Karpas-422 (cell line): ENCODE measurements at regions not wholly inside any gene's neighbourhood (a gene's known extent, or its start where the extent isn't known, plus 50 kb on each side); places are given as distances from the start of the nearest gene placed in this dataset.

Source experiments
- DNase-seq: peaks from one replicate; pipeline ENCODE4 v3.0.0-alpha.2; 2015
- H2AFZ ChIP-seq: fragments of 200-600 bp; sonication (generic); 2 replicates; pipeline ENCODE4 v1.6.1; 2014; ENCODE audit warnings: antibody characterized with exemption, low read length, mixed read lengths
- H3K27ac ChIP-seq: fragments of 200-600 bp; sonication (generic); 2 replicates; pipeline ENCODE4 v1.5.1; 2014; ENCODE audit warnings: mild to moderate bottlenecking, low read length, moderate library complexity
- H3K27me3 ChIP-seq: fragments of 200-600 bp; sonication (generic); 2 replicates; pipeline ENCODE4 v1.6.1; 2014; ENCODE audit warnings: low read length, mixed read lengths
- H3K36me3 ChIP-seq: fragments of 200-600 bp; sonication (generic); 2 replicates; pipeline ENCODE4 v1.6.1; 2014; ENCODE audit warnings: low read length, mixed read lengths; ENCODE audit not compliant: insufficient read depth
- H3K4me1 ChIP-seq: fragments of 200-600 bp; sonication (generic); 2 replicates; pipeline ENCODE4 v1.6.1; 2014; ENCODE audit warnings: mild to moderate bottlenecking, low read length, mixed read lengths
- H3K4me2 ChIP-seq: fragments of 200-600 bp; sonication (generic); 2 replicates; pipeline ENCODE4 v1.6.1; 2014; ENCODE audit warnings: low read length, low read depth, mild to moderate bottlenecking; ENCODE audit not compliant: poor library complexity, severe bottlenecking
- H3K4me3 ChIP-seq: fragments of 200-600 bp; sonication (generic); 2 replicates; pipeline ENCODE4 v1.5.1; 2014; ENCODE audit warnings: mild to moderate bottlenecking, antibody characterized with exemption, low read length, mixed read lengths
- H3K79me2 ChIP-seq: fragments of 200-600 bp; sonication (generic); 2 replicates; pipeline ENCODE4 v1.6.1; 2014; ENCODE audit warnings: mild to moderate bottlenecking, low read length, mixed read lengths
- H3K9ac ChIP-seq: fragments of 200-600 bp; sonication (generic); 2 replicates; pipeline ENCODE4 v1.6.0; 2014; ENCODE audit warnings: low read length
- H3K9me2 ChIP-seq: fragments of 200-600 bp; sonication (generic), shearing (Covaris generic); replicated peaks from 2 replicates; pipeline ENCODE4 v1.6.0; 2014; ENCODE audit warnings: mild to moderate bottlenecking, low read length, moderate library complexity; ENCODE audit not compliant: insufficient read depth
- H3K9me3 ChIP-seq: fragments of 300-700, 200-600 bp; sonication (generic); 2 replicates; pipeline ENCODE4 v1.6.1; 2014; ENCODE audit warnings: low read length, mixed read lengths
- H4K20me1 ChIP-seq: fragments of 200-600 bp; sonication (generic); 2 replicates; pipeline ENCODE4 v1.6.1; 2014; ENCODE audit warnings: mild to moderate bottlenecking, antibody characterized with exemption, low read length, low read depth; ENCODE audit not compliant: insufficient read depth

DNA sequence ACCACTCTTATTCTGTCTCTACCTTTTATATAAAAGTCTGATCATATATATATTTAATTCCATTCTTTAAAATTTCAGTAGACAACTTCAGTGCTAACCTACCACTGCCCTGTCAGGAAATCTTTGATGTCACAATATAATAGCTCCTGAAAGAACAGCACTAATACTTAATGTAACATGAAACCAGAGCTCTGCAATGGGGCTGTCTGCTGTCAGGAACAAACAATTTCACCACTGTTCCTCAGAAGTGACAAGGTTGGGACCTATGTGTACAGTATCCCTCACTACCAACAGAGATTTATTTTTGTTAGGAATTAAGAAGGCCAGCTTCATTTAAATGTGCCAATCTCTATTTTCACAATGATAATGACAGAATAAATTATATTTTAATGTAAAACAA, 165.5 kb upstream of the C11orf58 start:
- no peaks in the 10 kb centered on the region for H3K36me3 ChIP-seq
- H3K27me3 ChIP-seq: no peaks in the 10 kb centered on the region
- no peak overlapping the region for H3K27ac ChIP-seq
- no peak overlapping the region for H3K9ac ChIP-seq
- no peaks in the 10 kb centered on the region for H3K9me2 ChIP-seq
- H3K4me1 ChIP-seq: no peaks in the 10 kb centered on the region
- H3K79me2 ChIP-seq: no peaks in the 10 kb centered on the region
- H3K4me3 ChIP-seq: no peak overlapping the region
- H2AFZ ChIP-seq: no peak overlapping the region
- no peak overlapping the region for H3K4me2 ChIP-seq
- H3K9me3 ChIP-seq: no peaks in the 10 kb centered on the region
- no peak for DNase-seq
- no peaks in the 10 kb centered on the region for H4K20me1 ChIP-seq

DNA sequence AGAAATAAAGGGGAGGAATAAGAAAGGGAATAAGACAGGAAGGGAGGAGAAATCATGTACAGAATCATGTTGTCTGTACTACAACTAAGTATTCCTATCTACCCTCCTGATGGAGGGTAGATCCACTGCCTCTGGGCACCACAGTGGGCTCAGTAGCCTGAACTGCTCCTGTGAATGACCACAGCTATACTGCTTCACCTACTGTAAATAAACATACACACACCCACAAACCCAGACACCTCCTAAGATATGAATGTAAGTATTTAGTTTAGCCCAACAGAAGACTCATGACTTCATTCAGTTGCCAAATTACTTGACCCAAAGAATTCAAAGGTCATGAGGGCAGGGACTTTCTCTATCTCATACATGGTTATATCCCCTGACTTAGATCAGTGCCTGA, 177.3 kb upstream of the C11orf58 start:
- no peak overlapping the region for H3K4me2 ChIP-seq
- H3K4me1 ChIP-seq: no peaks in the 10 kb centered on the region
- H3K27ac ChIP-seq: no peak overlapping the region
- H3K36me3 ChIP-seq: no peaks in the 10 kb centered on the region
- DNase-seq: no peak
- H3K9me3 ChIP-seq: no peaks in the 10 kb centered on the region
- H3K79me2 ChIP-seq: no peaks in the 10 kb centered on the region
- H4K20me1 ChIP-seq: no peaks in the 10 kb centered on the region
- H3K4me3 ChIP-seq: no peak overlapping the region
- H3K9ac ChIP-seq: no peak overlapping the region
- no peak overlapping the region for H2AFZ ChIP-seq
- no peaks in the 10 kb centered on the region for H3K27me3 ChIP-seq
- no peaks in the 10 kb centered on the region for H3K9me2 ChIP-seq

- H3K4me2 ChIP-seq: no peak overlapping the region
- H2AFZ ChIP-seq: no peak overlapping the region
- H3K4me3 ChIP-seq: no peak overlapping the region
- no peaks in the 10 kb centered on the region for H3K27me3 ChIP-seq
- no peaks in the 10 kb centered on the region for H4K20me1 ChIP-seq
- H3K9ac ChIP-seq: no peak overlapping the region
- no peaks in the 10 kb centered on the region for H3K4me1 ChIP-seq
- no peaks in the 10 kb centered on the region for H3K36me3 ChIP-seq
- H3K27ac ChIP-seq: no peak overlapping the region
- H3K9me2 ChIP-seq: no peaks in the 10 kb centered on the region
- DNase-seq: no peak
- H3K9me3 ChIP-seq: no peaks in the 10 kb centered on the region
- no peaks in the 10 kb centered on the region for H3K79me2 ChIP-seq
These were observed 180.0 kb upstream of the C11orf58 start for GRCh38 chr11:16558494-16558893.

DNA sequence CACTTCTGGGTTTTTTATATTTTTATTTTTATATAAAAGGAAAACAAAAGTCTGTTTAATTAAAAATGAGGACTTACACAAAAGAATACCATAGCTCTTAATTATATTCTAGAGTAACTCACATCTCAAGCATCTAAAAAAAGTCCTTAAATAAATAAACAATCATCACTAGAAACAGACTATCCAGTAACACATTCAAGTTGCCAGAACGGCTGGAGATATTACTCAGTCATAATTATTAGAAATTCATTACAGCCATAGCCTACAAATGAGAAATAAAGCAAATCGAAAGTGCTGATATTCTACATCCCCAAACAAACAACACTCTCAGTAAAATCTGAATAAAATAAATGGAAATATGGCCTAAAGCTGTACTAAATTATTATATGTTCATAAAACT, 182.5 kb upstream of the C11orf58 start:
- Histone ChIP-seq H3K4me1 (no peaks in the 10 kb centered on the region), H3K79me2 (no peaks in the 10 kb centered on the region), H3K9me2 (no peaks in the 10 kb centered on the region), H2AFZ (no peak overlapping the region), H3K9ac (no peak overlapping the region), H3K4me3 (no peak overlapping the region), H3K27me3 (no peaks in the 10 kb centered on the region), H3K4me2 (no peak overlapping the region), H3K27ac (no peak overlapping the region), H3K9me3 (no peaks in the 10 kb centered on the region), H4K20me1 (no peaks in the 10 kb centered on the region), H3K36me3 (no peaks in the 10 kb centered on the region)
- DNase-seq: no peak

DNA sequence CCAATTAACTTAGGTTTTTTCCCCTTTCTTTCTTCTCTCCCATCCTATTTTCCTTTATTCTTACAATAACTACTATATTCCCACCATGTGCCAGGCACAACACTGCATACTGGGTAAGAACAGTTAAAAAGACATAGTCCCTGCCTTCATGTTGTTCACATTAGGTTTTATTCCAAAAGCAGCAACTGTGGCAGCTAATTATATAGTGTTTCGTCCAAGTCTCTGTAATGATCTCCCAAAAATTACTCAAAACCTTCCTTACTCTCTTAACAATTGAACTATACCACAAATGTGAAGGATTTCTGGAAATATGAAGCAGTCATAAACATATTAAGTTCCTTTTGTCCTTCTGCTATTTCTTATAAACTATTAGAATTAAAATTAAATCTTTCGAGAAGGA, 184.1 kb upstream of the C11orf58 start:
- Histone ChIP-seq H3K9me2 (no peaks in the 10 kb centered on the region), H3K27ac (no peak overlapping the region), H3K27me3 (no peaks in the 10 kb centered on the region), H3K79me2 (no peaks in the 10 kb centered on the region), H3K4me1 (no peaks in the 10 kb centered on the region), H3K4me2 (no peak overlapping the region), H3K36me3 (no peaks in the 10 kb centered on the region), H3K4me3 (no peak overlapping the region), H4K20me1 (no peaks in the 10 kb centered on the region), H2AFZ (no peak overlapping the region), H3K9me3 (no peaks in the 10 kb centered on the region), H3K9ac (no peak overlapping the region)
- no peak for DNase-seq

GRCh38 chr11:16547879-16548278, 190.6 kb upstream of the C11orf58 start:
- Histone ChIP-seq H3K27ac (no peak overlapping the region), H3K4me3 (no peak overlapping the region), H4K20me1 (no peaks in the 10 kb centered on the region), H3K79me2 (no peaks in the 10 kb centered on the region), H2AFZ (no peak overlapping the region), H3K4me2 (no peak overlapping the region), H3K9ac (no peak overlapping the region), H3K27me3 (no peaks in the 10 kb centered on the region), H3K4me1 (no peaks in the 10 kb centered on the region), H3K9me2 (no peaks in the 10 kb centered on the region), H3K36me3 (no peaks in the 10 kb centered on the region), H3K9me3 (no peaks in the 10 kb centered on the region)
- DNase-seq: no peak

GRCh38 chr11:16543642-16544041, 187.3 kb upstream of the SOX6 start:
- no peaks in the 10 kb centered on the region for H3K36me3 ChIP-seq

DNA sequence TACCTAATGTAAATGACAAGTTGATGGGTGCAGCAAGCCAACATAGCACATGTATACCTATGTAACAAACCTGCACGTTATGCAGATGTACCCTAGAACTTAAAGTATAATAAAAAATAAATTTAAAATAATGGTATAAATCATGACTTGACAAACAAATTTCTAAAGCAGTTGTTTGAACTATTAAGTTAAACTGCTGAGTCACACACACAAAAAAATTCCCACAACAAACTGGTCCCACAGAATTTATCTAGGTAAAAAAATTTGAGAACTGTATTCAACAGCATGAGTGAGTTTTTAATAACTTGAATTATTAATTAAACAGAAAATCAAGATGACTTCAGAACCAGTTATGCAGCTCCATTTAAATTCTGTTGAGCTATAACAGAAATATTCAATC, 186.0 kb upstream of the SOX6 start:
- no peaks in the 10 kb centered on the region for H3K36me3 ChIP-seq
- H3K27ac ChIP-seq: no peak overlapping the region
- H4K20me1 ChIP-seq: no peaks in the 10 kb centered on the region
- H3K79me2 ChIP-seq: no peaks in the 10 kb centered on the region
- H2AFZ ChIP-seq: no peak overlapping the region
- no peak overlapping the region for H3K4me3 ChIP-seq
- no peaks in the 10 kb centered on the region for H3K9me3 ChIP-seq
- H3K27me3 ChIP-seq: no peaks in the 10 kb centered on the region
- no peaks in the 10 kb centered on the region for H3K9me2 ChIP-seq
- no peak for DNase-seq
- H3K9ac ChIP-seq: no peak overlapping the region
- H3K4me2 ChIP-seq: no peak overlapping the region
- no peaks in the 10 kb centered on the region for H3K4me1 ChIP-seq

More at GRCh38 chr11:16543642-16544041, 187.3 kb upstream of the SOX6 start:
- Histone ChIP-seq H3K9me3 (no peaks in the 10 kb centered on the region), H3K27ac (no peak overlapping the region), H3K4me2 (no peak overlapping the region), H3K4me3 (no peak overlapping the region), H2AFZ (no peak overlapping the region), H3K9me2 (no peaks in the 10 kb centered on the region), H3K4me1 (no peaks in the 10 kb centered on the region), H3K27me3 (no peaks in the 10 kb centered on the region), H3K79me2 (no peaks in the 10 kb centered on the region), H3K9ac (no peak overlapping the region), H4K20me1 (no peaks in the 10 kb centered on the region)
- no peak for DNase-seq

GRCh38 chr11:16536513-16536912, 180.2 kb upstream of the SOX6 start:
- no peak for DNase-seq
- Histone ChIP-seq H3K9me3 (no peaks in the 10 kb centered on the region), H3K36me3 (no peaks in the 10 kb centered on the region), H3K4me3 (no peak overlapping the region), H3K79me2 (no peaks in the 10 kb centered on the region), H4K20me1 (no peaks in the 10 kb centered on the region), H3K27ac (no peak overlapping the region), H3K4me1 (no peaks in the 10 kb centered on the region), H3K4me2 (no peak overlapping the region), H3K27me3 (no peaks in the 10 kb centered on the region), H2AFZ (no peak overlapping the region), H3K9ac (no peak overlapping the region), H3K9me2 (no peaks in the 10 kb centered on the region)
